ENCODE measurements at regions not wholly inside any gene's neighbourhood (a gene's known extent, or its start where the extent isn't known, plus 50 kb on each side); places are given as distances from the start of the nearest gene placed in this dataset.

- H3K27me3 ChIP-seq (ENCODE audit: low read depth), result peaks cover 6% of the 10 kb centered on the region
- DNase-seq, result no peak
- ATAC-seq, result no peak
Measured at GRCh38 chr19:30692879-30693503, 320.8 kb downstream of the ZNF536 start.

GRCh38 chr19:30692181-30692811 lies 320.1 kb downstream of the ZNF536 start:
- Histone ChIP-seq H3K27ac (no peak overlapping the region), H3K36me3 (no peaks in the 10 kb centered on the region), H3K4me1 (peaks cover 11% of the 10 kb centered on the region), H3K9me3 (no peaks in the 10 kb centered on the region), H3K4me3 (peak overlapping the region; percentile 4), H3K27me3 (ENCODE audit: low read depth) (peaks cover 6% of the 10 kb centered on the region)
- DNase-seq, result no peak
- intact Hi-C loops (cut with DNase I), result loop anchor here (5.0 kb wide), 1 partner anchor 1535 kb away; no protein-coding TSS in a partner anchor
- ATAC-seq, result no peak
- TF ChIP-seq CTCF (IDR thresholded peaks at IDR 0.05), result no peak

More at GRCh38 chr19:30692879-30693503, 320.8 kb downstream of the ZNF536 start:
- Histone ChIP-seq H3K4me3 (peak overlapping the region; percentile 4), H3K9me3 (no peaks in the 10 kb centered on the region), H3K27ac (no peak overlapping the region), H3K4me1 (peaks cover 11% of the 10 kb centered on the region), H3K36me3 (no peaks in the 10 kb centered on the region)
- TF ChIP-seq CTCF (IDR thresholded peaks at IDR 0.05), result no peak
- intact Hi-C loops (cut with DNase I), result loop anchor here (5.0 kb wide), 1 partner anchor 1534 kb away; no protein-coding TSS in a partner anchor

- no peak overlapping the region for H3K27ac ChIP-seq
- ATAC-seq, result no peak
- no peaks in the 10 kb centered on the region for H3K36me3 ChIP-seq
- H3K4me3 ChIP-seq, result no peak overlapping the region
- intact Hi-C loops (cut with DNase I), result loop anchor here (5.0 kb wide), 1 partner anchor 1536 kb away; no protein-coding TSS in a partner anchor
- H3K27me3 ChIP-seq (ENCODE audit: low read depth), result peaks cover 6% of the 10 kb centered on the region
- no peaks in the 10 kb centered on the region for H3K9me3 ChIP-seq
- DNase-seq, result no peak
- TF ChIP-seq CTCF (IDR thresholded peaks at IDR 0.05), result no peak
- peaks cover 13% of the 10 kb centered on the region for H3K4me1 ChIP-seq
Measured at GRCh38 chr19:30691819-30692166, 319.6 kb downstream of the ZNF536 start.

GRCh38 chr19:30690935-30691818 lies 319.0 kb downstream of the ZNF536 start:
- DNase-seq, result no peak
- Histone ChIP-seq H3K4me3 (no peak overlapping the region), H3K4me1 (peaks cover 18% of the 10 kb centered on the region), H3K27me3 (ENCODE audit: low read depth) (peaks cover 10% of the 10 kb centered on the region), H3K9me3 (no peaks in the 10 kb centered on the region), H3K27ac (no peak overlapping the region), H3K36me3 (no peaks in the 10 kb centered on the region)
- no peak for ATAC-seq
- TF ChIP-seq CTCF (IDR thresholded peaks at IDR 0.05), result no peak
- intact Hi-C loops (cut with DNase I), result loop anchor here (5.0 kb wide), 1 partner anchor 1536 kb away; no protein-coding TSS in a partner anchor

- Histone ChIP-seq H3K36me3 (no peaks in the 10 kb centered on the region), H3K4me1 (peaks cover 18% of the 10 kb centered on the region), H3K9me3 (no peaks in the 10 kb centered on the region), H3K27me3 (ENCODE audit: low read depth) (peaks cover 10% of the 10 kb centered on the region), H3K4me3 (no peak overlapping the region), H3K27ac (no peak overlapping the region)
- ATAC-seq, result no peak
- no peak for TF ChIP-seq CTCF (IDR thresholded peaks at IDR 0.05)
- no peak for DNase-seq
- intact Hi-C loops (cut with DNase I), result loop anchor here (5.0 kb wide), 1 partner anchor 1537 kb away; no protein-coding TSS in a partner anchor
Measured at GRCh38 chr19:30690525-30690924, 318.3 kb downstream of the ZNF536 start.
